K562 (cell line): ENCODE measurements at regions not wholly inside any gene's neighbourhood (a gene's known extent, or its start where the extent isn't known, plus 50 kb on each side); places are given as distances from the start of the nearest gene placed in this dataset.

Source experiments
- ATAC-seq: fragments of 200-7000 bp; cut with Tn5 transposase; 3 replicates; pipeline ENCODE4 v1.9.1; 2020; ENCODE audit warnings: moderate library complexity
- BruUV-seq: library from RNA; stranded (reverse); fragments of 400-500 nt; replicated peaks from 2 replicates; lab custom pipeline; 2021; lab: Mats Ljungman, UMichigan
- CTCF ChIA-PET: fragments of 300-600 bp; formaldehyde crosslinking; extraction: SDS; loops from one replicate; lab custom pipeline; 2021; ENCODE audit warnings: low intra/inter-chr PET ratio; lab: Yijun Ruan, JAX
- POLR2A ChIA-PET: fragments of 300-600, 350-650 bp; sonication (Branson Sonifier 250); formaldehyde crosslinking; extraction: SDS; loops from one replicate; lab custom pipeline; 2021; ENCODE audit warnings: antibody characterized with exemption, inconsistent platforms; lab: Yijun Ruan, JAX
- DNase-seq, 4 experiments: peaks; one replicate each; pipeline versions ENCODE4 v3.0.0 to v3.0.0-alpha.2; 2011 to 2018; ENCODE audit warnings: low spot score in 3 of 4, mixed read lengths in 3 of 4; ENCODE audit errors: extremely low read depth in 1 of 4
- FAIRE-seq: peaks from 2 replicates; lab custom pipeline; 2011; peaks lifted over from hg19 to GRCh38; lab: Jason Lieb, UNC
- H2AFZ ChIP-seq: 2 replicates; pipeline ENCODE4 v1.6.0; 2011; ENCODE audit warnings: low read depth, low read length, control low read depth, inconsistent platforms
- H3K27ac ChIP-seq: fragments of 200-600 bp; 3 replicates; pipeline ENCODE4 v1.8.0; 2011; ENCODE audit warnings: low read depth, mild to moderate bottlenecking, control low read depth, inconsistent platforms, low read length, moderate library complexity, mixed read lengths; ENCODE audit errors: extremely low read depth
- H3K27me3 ChIP-seq, 2 experiments: fragments of 300-600 bp in 1 of 2; 2 replicates in 1 of 2; 3 replicates in 1 of 2; pipeline versions ENCODE4 v1.6.0 to v1.8.0; 2011; ENCODE audit warnings: inconsistent platforms in 2 of 2, low read length in 2 of 2, mild to moderate bottlenecking in 1 of 2, mixed read lengths in 1 of 2, moderate library complexity in 1 of 2; ENCODE audit not compliant: control insufficient read depth in 2 of 2, insufficient read depth in 2 of 2
- H3K36me3 ChIP-seq: fragments of 300-600 bp; 3 replicates; pipeline ENCODE4 v1.8.0; 2011; ENCODE audit warnings: mild to moderate bottlenecking, low read length, inconsistent platforms; ENCODE audit not compliant: control insufficient read depth, insufficient read depth
- H3K4me1 ChIP-seq, 2 experiments: fragments of 200-600 bp in 1 of 2; replicated peaks in 1 of 2; 2 replicates in 1 of 2; 3 replicates in 1 of 2; pipeline versions ENCODE4 v1.5.1 to v1.8.0; 2011; ENCODE audit warnings: inconsistent platforms in 2 of 2, low read length in 2 of 2, mild to moderate bottlenecking in 1 of 2, mixed read lengths in 1 of 2, moderate library complexity in 1 of 2; ENCODE audit not compliant: control insufficient read depth in 2 of 2, insufficient read depth in 2 of 2
- H3K4me2 ChIP-seq: 2 replicates; pipeline ENCODE4 v1.6.1; 2011; ENCODE audit warnings: low read length, control low read depth, inconsistent platforms, mixed read lengths; ENCODE audit not compliant: insufficient read depth
- H3K4me3 ChIP-seq: fragments of 200-600 bp; sonication (generic), shearing (Covaris generic); 2 replicates; pipeline ENCODE4 v1.5.1; 2016; ENCODE audit warnings: control low read depth, inconsistent platforms
- H3K79me2 ChIP-seq: fragments of 200-600 bp; 3 replicates; pipeline ENCODE4 v1.8.0; 2011; ENCODE audit warnings: low read length, inconsistent platforms; ENCODE audit not compliant: control insufficient read depth, insufficient read depth
- H3K9ac ChIP-seq, 2 experiments: 2 replicates each; pipeline versions ENCODE4 v1.6.0 to v1.6.1; 2011; ENCODE audit warnings: low read depth in 2 of 2, low read length in 2 of 2, control low read depth in 1 of 2, inconsistent platforms in 1 of 2, mild to moderate bottlenecking in 1 of 2, mixed read lengths in 1 of 2; ENCODE audit not compliant: insufficient read depth in 1 of 2
- H3K9me1 ChIP-seq: one replicate; pipeline ENCODE4 v1.6.0; 2011; ENCODE audit warnings: inconsistent platforms, mild to moderate bottlenecking, low read length, moderate library complexity; ENCODE audit not compliant: control insufficient read depth, insufficient read depth
- H3K9me3 ChIP-seq: replicated peaks from 2 replicates; pipeline ENCODE4 v1.5.1; 2011; ENCODE audit warnings: low read depth, low read length, inconsistent platforms; ENCODE audit not compliant: control insufficient read depth, insufficient read depth
- H4K20me1 ChIP-seq: replicated peaks from 2 replicates; pipeline ENCODE4 v1.6.1; 2011; ENCODE audit warnings: low read length, inconsistent platforms, mixed read lengths; ENCODE audit not compliant: control insufficient read depth, insufficient read depth
- CGGBP1 ChIP-seq: fragments of 250-450 bp; sonication (Bioruptor Pico); IDR thresholded peaks from 2 replicates; pipeline ENCODE4 v1.9.0; 2021; ENCODE audit warnings: mild to moderate bottlenecking
- EWSR1 ChIP-seq: fragments of 450-650 bp; IDR thresholded peaks from 2 replicates; pipeline ENCODE4 v1.6.1; 2018; ENCODE audit warnings: borderline replicate concordance, mild to moderate bottlenecking, low read depth, moderate library complexity; ENCODE audit not compliant: partially characterized antibody
- HDAC6 ChIP-seq: IDR thresholded peaks from 2 replicates; pipeline ENCODE4 v1.6.1; 2012; ENCODE audit warnings: low read depth, mild to moderate bottlenecking, control low read depth, inconsistent platforms, low read length, moderate library complexity
- JUN ChIP-seq, 2 experiments: sonication (generic) in 1 of 2; formaldehyde crosslinking in 1 of 2; IDR thresholded peaks; 2 replicates each; pipeline versions ENCODE4 v1.6.1 to v1.8.0; 2012 to 2022; ENCODE audit warnings: borderline replicate concordance in 2 of 2, mild to moderate bottlenecking in 2 of 2, improper control_type of control experiment in 1 of 2, low read depth in 1 of 2, low read length in 1 of 2, missing genetic modification reagents in 1 of 2
- MLX ChIP-seq, 2 experiments: fragments of 450-650 bp in 1 of 2; sonication (generic) in 1 of 2; formaldehyde crosslinking; conservative IDR thresholded peaks; 2 replicates each; pipeline versions ENCODE4 v1.4.0 to v1.8.1; 2020 to 2022; ENCODE audit warnings: mild to moderate bottlenecking in 1 of 2, missing genetic modification reagents in 1 of 2
- NR2F6 ChIP-seq: fragments of 450-650 bp; formaldehyde crosslinking; IDR thresholded peaks from 2 replicates; pipeline ENCODE4 v1.4.0; 2020; ENCODE audit warnings: mild to moderate bottlenecking
- SOX6 ChIP-seq: fragments of 450-650 bp; IDR thresholded peaks from 2 replicates; pipeline ENCODE4 v1.6.1; 2014; ENCODE audit warnings: mild to moderate bottlenecking
- SUPT5H ChIP-seq: fragments of 450-650 bp; IDR thresholded peaks from 2 replicates; pipeline ENCODE4 v1.6.1; 2016
- TRIM28 ChIP-seq: fragments of 450-650 bp; IDR thresholded peaks from 2 replicates; pipeline ENCODE4 v1.6.1; 2017
- XRCC4 ChIP-seq: IDR thresholded peaks from one replicate; pipeline ENCODE4 v1.6.1; 2011; ENCODE audit not compliant: insufficient read depth, insufficient read length; ENCODE audit errors: extremely low read depth
- ZBTB2 ChIP-seq: fragments of 450-650 bp; IDR thresholded peaks from 2 replicates; pipeline ENCODE4 v1.6.1; 2016; ENCODE audit warnings: antibody characterized with exemption
- ZNF695 ChIP-seq: fragments of 450-650 bp; formaldehyde crosslinking; IDR thresholded peaks from 2 replicates; pipeline ENCODE4 v1.4.0; 2020; ENCODE audit warnings: mild to moderate bottlenecking, moderate library complexity
- ZNF75A ChIP-seq: fragments of 450-650 bp; formaldehyde crosslinking; IDR thresholded peaks from 2 replicates; pipeline ENCODE4 v1.4.0; 2020; ENCODE audit warnings: mild to moderate bottlenecking
- WGBS: fragments of 100-300 bp; shearing (Covaris generic); methylation state at CpG from one replicate; pipeline ENCODE4 v1.1.6; 2016; ENCODE audit warnings: low coverage, mixed read lengths; ENCODE audit not compliant: insufficient coverage; ENCODE audit errors: missing lambda C conversion rate; 5-methylcytosine and 5-hydroxymethylcytosine counted together
- in situ Hi-C: fragments of 300-500 bp; cut with MboI; formaldehyde crosslinking; loops from 4 replicates; pipeline ENCODE4 v1.15.0; 2018; ENCODE audit warnings: inconsistent platforms, mixed read lengths
- intact Hi-C: fragments of 100-400 bp; cut with micrococcal nuclease; formaldehyde crosslinking; loops from 2 replicates; pipeline ENCODE4 v1.14.2; 2022

- in situ Hi-C loops = no loop called here
- Histone ChIP-seq H3K4me3 (no peak overlapping the region), H3K9me3 (no peaks in the 10 kb centered on the region), H3K27ac (no peak overlapping the region), H3K79me2 (no peaks in the 10 kb centered on the region), H3K4me1 (no peaks in the 10 kb centered on the region), H3K36me3 (no peaks in the 10 kb centered on the region), H3K9me1 (no peaks in the 10 kb centered on the region), H3K4me2 (no peak overlapping the region), H3K9ac (no peak overlapping the region), H4K20me1 (no peaks in the 10 kb centered on the region), H2AFZ (no peak overlapping the region), H3K27me3 (no peaks in the 10 kb centered on the region)
- ATAC-seq (no peak), FAIRE-seq (no peak), DNase-seq (no peak)
- WGBS = 1% methylated on average over 8 of the region's 8 CpGs
- CTCF ChIA-PET = no interaction called here
- no TSS peak for BruUV-seq
- intact Hi-C loops = no loop called here
- no peak for TF ChIP-seq MLX (CRISPR knock-in tag; conservative IDR thresholded peaks at IDR 0.05)
- POLR2A ChIA-PET = no interaction called here
Observed at GRCh38 chr13:34459856-34460255, 482.2 kb upstream of the NBEA start.

GRCh38 chr13:34462843-34463242, 479.2 kb upstream of the NBEA start:
- Histone ChIP-seq H3K27ac (no peak overlapping the region), H3K4me1 (no peaks in the 10 kb centered on the region), H3K36me3 (no peaks in the 10 kb centered on the region), H3K9ac (no peak overlapping the region), H2AFZ (no peak overlapping the region), H3K4me2 (no peak overlapping the region), H4K20me1 (no peaks in the 10 kb centered on the region), H3K79me2 (no peaks in the 10 kb centered on the region), H3K27me3 (no peaks in the 10 kb centered on the region), H3K4me3 (no peak overlapping the region), H3K9me1 (no peaks in the 10 kb centered on the region), H3K9me3 (no peaks in the 10 kb centered on the region)
- ChIA-PET CTCF (no interaction called here), POLR2A (no interaction called here)
- FAIRE-seq = no peak
- 0% methylated on average over 4 of the region's 4 CpGs for WGBS
- in situ Hi-C loops = no loop called here
- intact Hi-C loops = no loop called here
- no peak for ATAC-seq
- DNase-seq = no peak
- BruUV-seq = no TSS peak
- no peak for TF ChIP-seq SUPT5H
- TF ChIP-seq ZNF75A (CRISPR knock-in tag) = no peak
- TF ChIP-seq EWSR1 = no peak
- no peak for TF ChIP-seq NR2F6
- TF ChIP-seq HDAC6 = no peak
- TF ChIP-seq ZNF695 = no peak
- TF ChIP-seq SOX6 = no peak
- TF ChIP-seq ZBTB2 = no peak
- no peak for TF ChIP-seq XRCC4
- TF ChIP-seq TRIM28 = no peak
- TF ChIP-seq JUN (IDR thresholded peaks at IDR 0.05; ENCODE audit: borderline replicate concordance, low read depth, low read length) = no peak
- no peak for TF ChIP-seq JUN (CRISPR knock-in tag; IDR thresholded peaks at IDR 0.05; ENCODE audit: borderline replicate concordance)
- no peak for TF ChIP-seq CGGBP1
